SK-N-SH (cell line): ENCODE measurements at regions not wholly inside any gene's neighbourhood (a gene's known extent, or its start where the extent isn't known, plus 50 kb on each side); places are given as distances from the start of the nearest gene placed in this dataset.

Experiments
- CTCF ChIA-PET: fragments of 300-600, 350-600 bp; formaldehyde crosslinking; extraction: SDS; loops from one replicate; lab custom pipeline; 2021; lab: Yijun Ruan, JAX
- POLR2A ChIA-PET: fragments of 350-600 bp; sonication (Branson Sonifier 250); formaldehyde crosslinking; extraction: SDS; loops from one replicate; lab custom pipeline; 2020; ENCODE audit warnings: antibody characterized with exemption, inconsistent platforms; lab: Yijun Ruan, JAX
- DNase-seq: peaks from one replicate; pipeline ENCODE4 v3.0.0; 2012
- H2AFZ ChIP-seq: fragments of 200-600 bp; sonication (generic); 2 replicates; pipeline ENCODE4 v1.8.1; 2016; ENCODE audit warnings: antibody characterized with exemption, mild to moderate bottlenecking, low read depth
- H3F3A ChIP-seq: fragments of 200-600 bp; sonication (generic); replicated peaks from 2 replicates; pipeline ENCODE3; 2016; ENCODE audit warnings: antibody characterized with exemption, mild to moderate bottlenecking; ENCODE audit not compliant: insufficient read depth
- H3K27ac ChIP-seq, 2 experiments: fragments of 200-500 bp in 1 of 2; fragments of 200-600 bp in 1 of 2; sonication (Bioruptor generic) in 1 of 2; sonication (generic), shearing (Covaris generic) in 1 of 2; 2 replicates each; pipeline versions ENCODE4 v1.5.1 to v1.6.1; 2014 to 2016; ENCODE audit warnings: low read depth in 2 of 2, inconsistent platforms in 1 of 2, low read length in 1 of 2, mild to moderate bottlenecking in 1 of 2, mixed read lengths in 1 of 2
- H3K27me3 ChIP-seq: fragments of 200-600 bp; sonication (generic), shearing (Covaris generic); 2 replicates; pipeline ENCODE4 v1.6.1; 2016; ENCODE audit warnings: mixed run types; ENCODE audit not compliant: insufficient read depth
- H3K36me3 ChIP-seq, 2 experiments: fragments of 200-500 bp in 1 of 2; fragments of 200-600 bp in 1 of 2; sonication (Bioruptor generic) in 1 of 2; sonication (generic) in 1 of 2; replicated peaks in 1 of 2; 2 replicates each; pipeline versions ENCODE3 to v1.5.1; 2014 to 2016; ENCODE audit warnings: low read length in 1 of 2, mild to moderate bottlenecking in 1 of 2; ENCODE audit not compliant: insufficient read depth in 2 of 2, control insufficient read depth in 1 of 2
- H3K4me1 ChIP-seq, 2 experiments: fragments of 200-500 bp in 1 of 2; fragments of 200-600 bp in 1 of 2; sonication (Bioruptor generic) in 1 of 2; sonication (generic), shearing (Covaris generic) in 1 of 2; 2 replicates each; pipeline versions ENCODE4 v1.5.1 to v1.6.1; 2014 to 2016; ENCODE audit warnings: low read depth in 1 of 2, low read length in 1 of 2, mixed run types in 1 of 2; ENCODE audit not compliant: insufficient read depth in 2 of 2, control insufficient read depth in 1 of 2
- H3K4me2 ChIP-seq: fragments of 200-600 bp; sonication (generic), shearing (Covaris generic); 2 replicates; pipeline ENCODE4 v1.6.1; 2017; ENCODE audit warnings: mixed run types
- H3K4me3 ChIP-seq, 2 experiments: fragments of 200-500 bp in 1 of 2; fragments of 200-600 bp in 1 of 2; sonication (Bioruptor generic) in 1 of 2; sonication (generic), shearing (Covaris generic) in 1 of 2; 2 replicates each; pipeline versions ENCODE4 v1.5.1 to v1.8.1; 2014 to 2016; ENCODE audit warnings: low read depth in 2 of 2, inconsistent platforms in 1 of 2, low read length in 1 of 2, mild to moderate bottlenecking in 1 of 2, mixed read lengths in 1 of 2, moderate library complexity in 1 of 2
- H3K79me2 ChIP-seq: fragments of 200-600 bp; sonication (generic); 2 replicates; pipeline ENCODE4 v1.8.1; 2017; ENCODE audit warnings: mild to moderate bottlenecking; ENCODE audit not compliant: insufficient read depth
- H3K9ac ChIP-seq: fragments of 200-600 bp; sonication (generic); 2 replicates; pipeline ENCODE4 v1.6.1; 2017; ENCODE audit warnings: mixed run types
- H3K9me2 ChIP-seq: fragments of 200-600 bp; sonication (generic); 2 replicates; pipeline ENCODE4 v1.6.1; 2017; ENCODE audit warnings: mixed run types
- H3K9me3 ChIP-seq: fragments of 200-600 bp; sonication (generic); 2 replicates; pipeline ENCODE4 v1.6.1; 2017; ENCODE audit warnings: mixed run types, mild to moderate bottlenecking, moderate library complexity
- H4K20me1 ChIP-seq: fragments of 200-600 bp; sonication (generic); 2 replicates; pipeline ENCODE4 v1.6.1; 2017; ENCODE audit warnings: mild to moderate bottlenecking, mixed run types; ENCODE audit not compliant: insufficient read depth
- CHD2 ChIP-seq: fragments of 150-350 bp; IDR thresholded peaks from 2 replicates; pipeline ENCODE4 v1.6.1; 2018; ENCODE audit warnings: low read length; ENCODE audit not compliant: partially characterized antibody
- ELF1 ChIP-seq: IDR thresholded peaks from 2 replicates; pipeline ENCODE4 v1.4.0; 2012
- EP300 ChIP-seq, 2 experiments: IDR thresholded peaks; 2 replicates each; pipeline versions ENCODE4 v1.4.0 to v1.6.1; 2012; ENCODE audit warnings: borderline replicate concordance in 1 of 2, low read depth in 1 of 2, low read length in 1 of 2
- FOXJ3 ChIP-seq: sonication (generic); formaldehyde crosslinking; IDR thresholded peaks from 2 replicates; pipeline ENCODE4 v1.5.1; 2020; ENCODE audit warnings: mild to moderate bottlenecking, missing genetic modification reagents
- FOXM1 ChIP-seq: IDR thresholded peaks from 2 replicates; pipeline ENCODE4 v1.4.0; 2012; ENCODE audit warnings: low read depth, mild to moderate bottlenecking
- JUND ChIP-seq: IDR thresholded peaks from 2 replicates; pipeline ENCODE4 v1.4.0; 2012
- MEF2A ChIP-seq: IDR thresholded peaks from 2 replicates; pipeline ENCODE4 v1.4.0; 2012; ENCODE audit warnings: low read depth, borderline replicate concordance
- MXI1 ChIP-seq: IDR thresholded peaks from 2 replicates; pipeline ENCODE4 v1.6.1; 2012; ENCODE audit warnings: mild to moderate bottlenecking, low read depth, low read length, improper control_type of control experiment
- NFIC ChIP-seq: IDR thresholded peaks from 2 replicates; pipeline ENCODE4 v1.4.0; 2012; ENCODE audit warnings: borderline replicate concordance
- POLR2AphosphoS5 ChIP-seq: IDR thresholded peaks from 2 replicates; pipeline ENCODE4 v1.6.1; 2012; ENCODE audit warnings: low read depth, low read length
- RAD21 ChIP-seq: IDR thresholded peaks from 2 replicates; pipeline ENCODE4 v1.6.1; 2012; ENCODE audit warnings: mild to moderate bottlenecking, low read length
- RCOR1 ChIP-seq: fragments of 150-350 bp; IDR thresholded peaks from 2 replicates; pipeline ENCODE4 v1.6.1; 2017; ENCODE audit warnings: antibody characterized with exemption, low read length
- REST ChIP-seq: IDR thresholded peaks from 2 replicates; pipeline ENCODE4 v1.6.1; 2012; ENCODE audit warnings: mild to moderate bottlenecking, low read depth, low read length, moderate library complexity
- RFX5 ChIP-seq: IDR thresholded peaks from 2 replicates; pipeline ENCODE4 v1.6.1; 2012; ENCODE audit warnings: mild to moderate bottlenecking, improper control_type of control experiment, low read length
- TEAD4 ChIP-seq: IDR thresholded peaks from 2 replicates; pipeline ENCODE4 v1.4.0; 2012; ENCODE audit warnings: mild to moderate bottlenecking, borderline replicate concordance; ENCODE audit not compliant: insufficient read depth
- YY1 ChIP-seq: IDR thresholded peaks from 2 replicates; pipeline ENCODE4 v1.4.0; 2012; ENCODE audit warnings: low read depth, mild to moderate bottlenecking
- WGBS: methylation state at CpG from one replicate; pipeline ENCODE4 v1.1.6; 2017; ENCODE audit warnings: low lambda C conversion rate; 5-methylcytosine and 5-hydroxymethylcytosine counted together
- TF ChIP-seq, protein P1 (sequence below): fragments of 150-350 bp; IDR thresholded peaks from 2 replicates; pipeline ENCODE4 v1.6.1; 2017; ENCODE audit warnings: antibody characterized with exemption, low read length, low read depth, borderline replicate concordance

- Histone ChIP-seq H3K79me2 (peaks cover 14% of the 10 kb centered on the region), H3K4me3 (no peak overlapping the region), H3K4me2 (no peak overlapping the region), H3F3A (no peaks in the 10 kb centered on the region), H4K20me1 (no peaks in the 10 kb centered on the region), H2AFZ (no peak overlapping the region), H3K9ac (no peak overlapping the region)
- ChIA-PET POLR2A (no interaction called here), CTCF (interaction anchor here (0.8 to 1.7 kb wide), 8 partner anchors 9 to 195 kb away, joined by 3 to 7 read pairs (median 4); partner anchors contain the start of gene GLI2)
- 93% methylated on average over 18 of the region's 24 CpGs for WGBS
- no peak for DNase-seq
- TF ChIP-seq RFX5 = no peak
- TF ChIP-seq, all 33 proteins: peak for 0
- H3K4me1 ChIP-seq = peaks cover 0 to 27% of the 10 kb centered on the region in 2 experiments; a peak in 1 of 4 replicates
- H3K9me3 ChIP-seq = no peaks in the 10 kb centered on the region
- no peaks in the 10 kb centered on the region for H3K36me3 ChIP-seq
- no peaks in the 10 kb centered on the region for H3K9me2 ChIP-seq
- no peaks in the 10 kb centered on the region for H3K27me3 ChIP-seq
- H3K27ac ChIP-seq = no peak overlapping the region
These were observed 144.0 kb downstream of the GLI2 start for GRCh38 chr2:120879431-120880295.

GRCh38 chr2:120880381-120880780, 144.7 kb downstream of the GLI2 start:
- Histone ChIP-seq H3K4me3 (no peak overlapping the region), H3K27me3 (no peaks in the 10 kb centered on the region), H3K27ac (no peak overlapping the region), H3K9me2 (no peaks in the 10 kb centered on the region), H3K9ac (no peak overlapping the region), H3K4me2 (no peak overlapping the region), H3K79me2 (peaks cover 14% of the 10 kb centered on the region), H3K9me3 (no peaks in the 10 kb centered on the region), H2AFZ (no peak overlapping the region), H3K36me3 (no peaks in the 10 kb centered on the region), H3F3A (no peaks in the 10 kb centered on the region), H3K4me1 (peaks cover 0 to 33% of the 10 kb centered on the region in 2 experiments; a peak in 1 of 4 replicates), H4K20me1 (no peaks in the 10 kb centered on the region)
- CTCF ChIA-PET = interaction anchor here (0.8 to 1.5 kb wide), 5 partner anchors 20 to 191 kb away, joined by 3 to 5 read pairs (median 3); partner anchors contain the start of gene GLI2
- WGBS = 87% methylated on average over 7 of the region's 7 CpGs
- DNase-seq = no peak
- POLR2A ChIA-PET = no interaction called here
- TF ChIP-seq RAD21 (no peak), CHD2 (no peak), MEF2A (no peak), POLR2AphosphoS5 (no peak), JUND (no peak), ELF1 (no peak), MXI1 (no peak), FOXJ3 (no peak), TEAD4 (no peak), FOXM1 (no peak), YY1 (no peak), REST (no peak), RCOR1 (no peak), EP300 (IDR thresholded peaks at IDR 0.05; ENCODE audit: borderline replicate concordance in 1 of 2, low read depth in 1 of 2, low read length in 1 of 2) (no peak), NFIC (no peak)
- TF ChIP-seq, protein P1, sequence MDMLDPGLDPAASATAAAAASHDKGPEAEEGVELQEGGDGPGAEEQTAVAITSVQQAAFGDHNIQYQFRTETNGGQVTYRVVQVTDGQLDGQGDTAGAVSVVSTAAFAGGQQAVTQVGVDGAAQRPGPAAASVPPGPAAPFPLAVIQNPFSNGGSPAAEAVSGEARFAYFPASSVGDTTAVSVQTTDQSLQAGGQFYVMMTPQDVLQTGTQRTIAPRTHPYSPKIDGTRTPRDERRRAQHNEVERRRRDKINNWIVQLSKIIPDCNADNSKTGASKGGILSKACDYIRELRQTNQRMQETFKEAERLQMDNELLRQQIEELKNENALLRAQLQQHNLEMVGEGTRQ = no peak
